ENCODE measurements at regions not wholly inside any gene's neighbourhood (a gene's known extent, or its start where the extent isn't known, plus 50 kb on each side); places are given as distances from the start of the nearest gene placed in this dataset.

DNA sequence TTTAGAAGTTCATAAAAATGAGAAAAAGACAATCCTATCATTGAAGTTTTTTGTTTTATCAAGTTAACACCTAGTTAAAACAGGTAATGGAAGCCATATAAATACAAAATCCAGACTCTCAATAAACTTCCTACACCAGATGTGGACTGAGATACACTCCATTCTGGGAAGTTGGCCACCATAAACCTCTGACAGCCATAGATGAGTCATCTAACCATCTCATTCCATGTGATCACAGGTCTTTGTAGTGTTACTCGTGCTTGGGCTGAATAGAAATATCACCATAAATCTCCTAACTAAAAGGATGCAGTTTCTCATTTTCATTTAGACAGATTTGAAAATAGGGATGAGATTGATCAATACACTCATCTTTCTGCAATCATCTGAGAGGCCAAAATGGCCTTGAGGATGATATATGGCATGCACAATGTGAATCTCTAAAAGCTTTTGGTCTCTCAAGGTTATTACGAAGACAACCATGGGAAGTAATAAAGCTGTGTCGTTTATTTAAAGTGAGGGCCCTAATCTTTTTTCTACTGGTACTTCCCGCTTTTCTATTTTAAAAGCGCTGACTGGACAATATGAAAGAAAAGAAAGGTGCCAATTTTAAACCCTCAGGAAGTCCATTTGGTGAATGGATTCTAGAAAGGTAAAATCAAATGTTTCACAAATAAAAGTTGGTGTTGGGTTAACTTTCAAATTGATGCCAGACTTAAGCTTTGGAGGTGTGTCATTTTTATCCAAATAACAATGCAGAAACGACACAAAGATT, 155.5 kb downstream of the POLR2M start:
- H3K4me1 ChIP-seq (ENCODE audit: control insufficient read depth in 2 of 2, insufficient read depth in 2 of 2, low read length in 2 of 2), result no peaks in the 10 kb centered on the region
- intact Hi-C loops (cut with micrococcal nuclease), result loop anchor here (1.0 to 5.0 kb wide), 9 partner anchors 110 to 520 kb away; no protein-coding TSS in a partner anchor
- H3K27ac ChIP-seq (ENCODE audit: low read depth, low read length), result no peak overlapping the region
- Mint-ChIP-seq H3K27me3 (peaks cover 11 to 70% (median 21%) of the 10 kb centered on the region in 5 donors), H3K27ac (no peak overlapping the region), H3K4me3 (no peak overlapping the region), H3K9me3 (no peaks in the 10 kb centered on the region), H3K36me3 (no peaks in the 10 kb centered on the region), H3K4me1 (peaks cover 0 to 9% (median 0%) of the 10 kb centered on the region in 7 donors)
- no peaks in the 10 kb centered on the region for H3K36me3 ChIP-seq (ENCODE audit: control insufficient read depth in 2 of 3, insufficient read depth in 3 of 3, low read length in 3 of 3)
- no peaks in the 10 kb centered on the region for H3K9me3 ChIP-seq (ENCODE audit: control insufficient read depth in 2 of 3, low read length in 3 of 3)
- DNase-seq (no peak), ATAC-seq (no peak)
- ChIA-PET POLR2A (no interaction called here), CTCF (interaction anchor here (0.6 to 1.7 kb wide), 8 partner anchors 10 to 302 kb away, joined by 3 to 7 read pairs (median 4); partner anchors contain the start of gene POLR2M)
- no peaks in the 10 kb centered on the region for H3K27me3 ChIP-seq (ENCODE audit: control insufficient read depth in 2 of 2, insufficient read depth in 2 of 2, low read length in 2 of 2)
- H3K4me3 ChIP-seq (ENCODE audit: low read length), result no peak overlapping the region

DNA sequence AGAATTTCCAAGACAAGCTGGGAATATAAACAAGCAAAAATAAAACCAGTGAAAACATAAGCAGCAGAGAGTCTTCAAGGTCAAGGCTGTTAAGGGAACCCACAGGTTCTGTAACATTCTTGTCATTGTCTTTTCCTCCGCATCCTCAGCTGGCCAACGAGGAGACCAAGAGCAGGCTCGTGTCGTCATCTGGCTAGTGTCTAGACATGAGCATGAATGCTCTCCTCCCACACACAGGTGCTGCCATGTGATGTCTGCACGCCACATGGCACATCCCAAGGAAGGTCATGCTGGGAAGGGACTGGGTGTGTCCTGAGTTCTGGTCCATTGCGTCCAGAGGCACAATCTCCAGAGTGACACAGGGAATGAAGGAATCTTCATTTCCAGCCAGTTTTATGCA, 156.2 kb downstream of the POLR2M start:
- Mint-ChIP-seq H3K9me3 (no peaks in the 10 kb centered on the region), H3K4me1 (peaks cover 0 to 11% (median 0%) of the 10 kb centered on the region in 7 donors), H3K27ac (no peak overlapping the region), H3K4me3 (no peak overlapping the region), H3K36me3 (no peaks in the 10 kb centered on the region), H3K27me3 (peaks cover 19 to 70% (median 25%) of the 10 kb centered on the region in 5 donors)
- no peaks in the 10 kb centered on the region for H3K27me3 ChIP-seq (ENCODE audit: control insufficient read depth in 2 of 2, insufficient read depth in 2 of 2, low read length in 2 of 2)
- no peak overlapping the region for H3K4me3 ChIP-seq (ENCODE audit: low read length)
- no peaks in the 10 kb centered on the region for H3K4me1 ChIP-seq (ENCODE audit: control insufficient read depth in 2 of 2, insufficient read depth in 2 of 2, low read length in 2 of 2)
- ATAC-seq, result no peak
- H3K27ac ChIP-seq (ENCODE audit: low read depth, low read length), result no peak overlapping the region
- CTCF ChIA-PET, result interaction anchor here (0.6 to 1.3 kb wide), 2 partner anchors 249 to 303 kb away, joined by 3 read pairs; no protein-coding TSS in a partner anchor
- no peaks in the 10 kb centered on the region for H3K9me3 ChIP-seq (ENCODE audit: control insufficient read depth in 2 of 3, low read length in 3 of 3)
- intact Hi-C loops (cut with micrococcal nuclease), result loop anchor here (5.0 kb wide), 4 partner anchors 110 to 520 kb away; no protein-coding TSS in a partner anchor
- DNase-seq, result no peak
- POLR2A ChIA-PET, result no interaction called here
- H3K36me3 ChIP-seq (ENCODE audit: control insufficient read depth in 2 of 3, insufficient read depth in 3 of 3, low read length in 3 of 3), result no peaks in the 10 kb centered on the region

DNA sequence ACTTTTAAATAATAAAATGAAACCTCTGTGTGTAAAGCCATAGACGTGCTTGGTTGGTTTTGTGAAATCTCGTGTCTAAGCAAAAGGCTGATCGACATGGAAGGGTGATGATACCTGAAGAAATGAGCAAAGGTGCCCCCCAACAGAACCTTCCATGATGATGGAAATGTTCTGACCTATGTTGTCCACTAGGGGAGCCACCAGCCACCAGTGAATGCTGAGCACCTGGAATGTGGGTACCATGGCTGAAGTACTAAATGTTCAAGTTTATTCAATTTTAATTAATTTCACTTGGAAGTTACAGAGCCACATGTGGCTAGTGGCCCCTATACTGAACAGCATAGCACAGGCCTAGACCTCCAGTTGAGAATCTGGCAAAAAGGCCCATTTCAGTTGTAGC, 158.8 kb downstream of the POLR2M start:
- Mint-ChIP-seq H3K27ac (no peak overlapping the region), H3K36me3 (no peaks in the 10 kb centered on the region), H3K27me3 (peaks cover 34 to 71% (median 38%) of the 10 kb centered on the region in 5 donors), H3K4me1 (peaks cover 0 to 16% (median 7%) of the 10 kb centered on the region in 7 donors), H3K4me3 (no peak overlapping the region), H3K9me3 (no peaks in the 10 kb centered on the region)
- no peak for DNase-seq
- ChIA-PET POLR2A (no interaction called here), CTCF (interaction anchor here (0.5 to 1.0 kb wide), 3 partner anchors 129 to 586 kb away, joined by 3 to 5 read pairs (median 3); no protein-coding TSS in a partner anchor)
- Histone ChIP-seq H3K4me3 (ENCODE audit: low read length) (no peak overlapping the region), H3K27ac (ENCODE audit: low read depth, low read length) (no peak overlapping the region), H3K36me3 (ENCODE audit: control insufficient read depth in 2 of 3, insufficient read depth in 3 of 3, low read length in 3 of 3) (no peaks in the 10 kb centered on the region), H3K27me3 (ENCODE audit: control insufficient read depth in 2 of 2, insufficient read depth in 2 of 2, low read length in 2 of 2) (no peaks in the 10 kb centered on the region), H3K9me3 (ENCODE audit: control insufficient read depth in 2 of 3, low read length in 3 of 3) (no peaks in the 10 kb centered on the region), H3K4me1 (ENCODE audit: control insufficient read depth in 2 of 2, insufficient read depth in 2 of 2, low read length in 2 of 2) (no peaks in the 10 kb centered on the region)
- intact Hi-C loops (cut with micrococcal nuclease), result loop anchor here in 1 of 2 donors (5.0 kb wide), 1 partner anchor 207 kb away; no protein-coding TSS in a partner anchor
- no peak for ATAC-seq

DNA sequence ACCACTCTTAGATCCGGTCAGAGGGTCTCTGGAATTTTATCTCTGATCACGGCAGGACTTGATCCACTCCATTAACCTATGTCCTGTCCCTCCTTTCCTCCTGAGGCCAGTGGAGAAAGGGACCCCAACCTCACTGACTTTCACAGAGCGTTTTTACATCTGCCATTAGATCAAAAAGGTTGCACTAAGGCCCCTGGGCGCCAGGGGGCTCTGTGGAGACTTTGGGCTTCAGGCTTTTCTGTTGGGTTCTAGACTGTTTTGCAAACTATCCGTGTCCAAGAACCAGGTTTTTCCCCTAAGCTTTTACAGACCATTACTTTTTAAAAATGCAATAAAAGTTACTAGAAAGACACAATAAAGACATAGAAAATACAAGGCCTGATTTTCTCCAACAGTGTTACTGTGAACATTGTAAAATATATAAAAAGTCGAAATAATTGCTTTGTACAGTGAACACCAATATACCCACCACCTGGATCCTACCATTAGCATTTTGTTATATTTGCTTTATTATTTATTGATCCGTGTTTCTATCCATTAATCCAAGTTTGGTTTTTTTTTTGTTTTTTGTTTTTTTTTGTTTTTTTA, 159.7 kb downstream of the POLR2M start:
- peaks cover 0 to 16% (median 7%) of the 10 kb centered on the region in 7 donors for H3K4me1 Mint-ChIP-seq
- Histone ChIP-seq H3K4me1 (ENCODE audit: control insufficient read depth in 2 of 2, insufficient read depth in 2 of 2, low read length in 2 of 2) (no peaks in the 10 kb centered on the region), H3K27ac (ENCODE audit: low read depth, low read length) (no peak overlapping the region), H3K4me3 (ENCODE audit: low read length) (no peak overlapping the region), H3K27me3 (ENCODE audit: control insufficient read depth in 2 of 2, insufficient read depth in 2 of 2, low read length in 2 of 2) (no peaks in the 10 kb centered on the region), H3K9me3 (ENCODE audit: control insufficient read depth in 2 of 3, low read length in 3 of 3) (no peaks in the 10 kb centered on the region), H3K36me3 (ENCODE audit: control insufficient read depth in 2 of 3, insufficient read depth in 3 of 3, low read length in 3 of 3) (no peaks in the 10 kb centered on the region)
- no peaks in the 10 kb centered on the region for H3K9me3 Mint-ChIP-seq
- DNase-seq, result peak in 7 of 9 donors; percentile 13 to 50 (median 35)
- intact Hi-C loops (cut with micrococcal nuclease), result loop anchor here (1.0 to 5.0 kb wide), 3 partner anchors 204 to 316 kb away; no protein-coding TSS in a partner anchor
- POLR2A ChIA-PET, result no interaction called here
- CTCF ChIA-PET, result interaction anchor here (0.9 to 1.0 kb wide), 2 partner anchors 130 to 309 kb away, joined by 3 read pairs; no protein-coding TSS in a partner anchor
- peak; percentile 45 for ATAC-seq
- peaks cover 41 to 71% (median 46%) of the 10 kb centered on the region in 5 donors for H3K27me3 Mint-ChIP-seq
- no peaks in the 10 kb centered on the region for H3K36me3 Mint-ChIP-seq
- H3K4me3 Mint-ChIP-seq, result no peak overlapping the region
- no peak overlapping the region for H3K27ac Mint-ChIP-seq

GRCh38 chr15:57867970-57868798, 161.7 kb downstream of the POLR2M start:
- peak overlapping the region in 2 of 10 donors; percentile 5 to 53 for H3K4me3 Mint-ChIP-seq

GRCh38 chr15:57870667-57871066, 164.2 kb downstream of the POLR2M start:
- H3K9me3 Mint-ChIP-seq, result peaks cover 4 to 16% (median 9%) of the 10 kb centered on the region in 11 donors
- intact Hi-C loops (cut with micrococcal nuclease), result no loop called here

More at GRCh38 chr15:57867970-57868798, 161.7 kb downstream of the POLR2M start:
- CTCF ChIA-PET, result no interaction called here
- peak overlapping the region in 1 of 9 donors; percentile 37 for H3K27ac Mint-ChIP-seq
- DNase-seq (no peak), ATAC-seq (peak; percentile 6)
- Histone ChIP-seq H3K36me3 (ENCODE audit: control insufficient read depth in 2 of 3, insufficient read depth in 3 of 3, low read length in 3 of 3) (no peaks in the 10 kb centered on the region), H3K27me3 (ENCODE audit: control insufficient read depth in 2 of 2, insufficient read depth in 2 of 2, low read length in 2 of 2) (no peaks in the 10 kb centered on the region), H3K4me3 (ENCODE audit: low read length) (no peak overlapping the region), H3K27ac (ENCODE audit: low read depth, low read length) (no peak overlapping the region), H3K4me1 (ENCODE audit: control insufficient read depth in 2 of 2, insufficient read depth in 2 of 2, low read length in 2 of 2) (no peaks in the 10 kb centered on the region), H3K9me3 (ENCODE audit: control insufficient read depth in 2 of 3, low read length in 3 of 3) (no peaks in the 10 kb centered on the region)
- H3K4me1 Mint-ChIP-seq, result peaks cover 0 to 16% (median 7%) of the 10 kb centered on the region in 7 donors
- no peaks in the 10 kb centered on the region for H3K36me3 Mint-ChIP-seq
- peaks cover 53 to 80% (median 60%) of the 10 kb centered on the region in 5 donors for H3K27me3 Mint-ChIP-seq
- POLR2A ChIA-PET, result no interaction called here
- intact Hi-C loops (cut with micrococcal nuclease), result loop anchor here in 1 of 2 donors (5.0 kb wide), 1 partner anchor 204 kb away; no protein-coding TSS in a partner anchor
- H3K9me3 Mint-ChIP-seq, result peaks cover 0 to 4% (median 0%) of the 10 kb centered on the region in 11 donors

More at GRCh38 chr15:57870667-57871066, 164.2 kb downstream of the POLR2M start:
- no peak overlapping the region for H3K4me3 Mint-ChIP-seq
- H3K27me3 ChIP-seq (ENCODE audit: control insufficient read depth in 2 of 2, insufficient read depth in 2 of 2, low read length in 2 of 2), result no peaks in the 10 kb centered on the region
- no peak for DNase-seq
- H3K4me1 ChIP-seq (ENCODE audit: control insufficient read depth in 2 of 2, insufficient read depth in 2 of 2, low read length in 2 of 2), result no peaks in the 10 kb centered on the region
- H3K36me3 ChIP-seq (ENCODE audit: control insufficient read depth in 2 of 3, insufficient read depth in 3 of 3, low read length in 3 of 3), result no peaks in the 10 kb centered on the region
- no peak overlapping the region for H3K27ac Mint-ChIP-seq
- no peak overlapping the region for H3K27ac ChIP-seq (ENCODE audit: low read depth, low read length)
- ChIA-PET CTCF (interaction anchor here (1.1 kb wide), 1 partner anchor 11 kb away, joined by 3 read pairs; no protein-coding TSS in a partner anchor), POLR2A (no interaction called here)
- H3K36me3 Mint-ChIP-seq, result peaks cover 2 to 10% (median 4%) of the 10 kb centered on the region in 5 donors
- H3K27me3 Mint-ChIP-seq, result peaks cover 67 to 82% (median 71%) of the 10 kb centered on the region in 5 donors
- H3K4me3 ChIP-seq (ENCODE audit: low read length), result no peak overlapping the region
- peaks cover 0 to 16% (median 7%) of the 10 kb centered on the region in 7 donors for H3K4me1 Mint-ChIP-seq
- no peak for ATAC-seq
- no peaks in the 10 kb centered on the region for H3K9me3 ChIP-seq (ENCODE audit: control insufficient read depth in 2 of 3, low read length in 3 of 3)

Data from naive thymus-derived CD4-positive, alpha-beta T cell (primary cell).